ENCODE measurements at regions not wholly inside any gene's neighbourhood (a gene's known extent, or its start where the extent isn't known, plus 50 kb on each side); places are given as distances from the start of the nearest gene placed in this dataset.

DNA sequence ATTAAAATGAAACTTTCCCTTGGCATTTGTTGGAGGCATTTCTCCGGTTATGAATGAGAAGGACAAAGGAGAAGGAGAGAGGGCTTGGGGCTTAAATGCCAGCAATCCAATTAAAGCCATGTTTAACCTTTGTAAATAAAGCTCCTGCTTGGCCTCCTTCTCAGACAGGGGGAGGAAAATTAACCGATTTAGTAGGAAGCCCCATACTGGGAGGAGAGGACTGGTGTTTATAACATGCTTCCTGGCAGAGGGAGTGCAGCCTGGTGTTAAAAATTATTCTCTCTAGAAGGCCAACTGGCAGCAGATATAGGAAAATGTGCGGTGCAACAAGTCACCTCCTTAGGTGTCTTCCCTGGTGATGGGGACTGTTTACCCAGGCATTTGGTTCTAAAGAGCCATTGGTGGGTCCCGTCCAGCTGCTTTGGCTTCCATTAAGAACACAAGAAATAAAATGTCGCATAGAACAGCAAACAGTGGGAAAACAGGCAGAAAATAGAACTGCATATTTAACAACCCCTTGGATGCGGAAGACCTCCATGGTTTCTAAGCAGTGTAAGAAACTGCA, 846.5 kb downstream of the TYW1 start:
- no peaks in the 10 kb centered on the region for H3K36me3 ChIP-seq (ENCODE audit: insufficient read depth, low read length)
- no peak overlapping the region for H3K9ac ChIP-seq (ENCODE audit: low read depth, low read length)
- ATAC-seq (ENCODE audit: insufficient read depth, low read depth): no peak
- H3K79me2 ChIP-seq (ENCODE audit: insufficient read depth, low read length): no peaks in the 10 kb centered on the region
- no peaks in the 10 kb centered on the region for H3K9me3 ChIP-seq (ENCODE audit: insufficient read depth, low read length, severe bottlenecking)
- H3K27me3 ChIP-seq (ENCODE audit: insufficient read depth, low read length, poor library complexity): no peaks in the 10 kb centered on the region
- no peak overlapping the region for H2AFZ ChIP-seq (ENCODE audit: low read depth, low read length)
- H4K20me1 ChIP-seq (ENCODE audit: insufficient read depth, low read length): no peaks in the 10 kb centered on the region
- H3K4me2 ChIP-seq (ENCODE audit: insufficient read depth, low read length): no peak overlapping the region
- no peak overlapping the region for H3K27ac ChIP-seq (ENCODE audit: low read length)
- no peak for TF ChIP-seq EZH2 (IDR thresholded peaks at IDR 0.05; ENCODE audit: borderline replicate concordance, low read depth, low read length, severe bottlenecking)
- TF ChIP-seq, protein P1, sequence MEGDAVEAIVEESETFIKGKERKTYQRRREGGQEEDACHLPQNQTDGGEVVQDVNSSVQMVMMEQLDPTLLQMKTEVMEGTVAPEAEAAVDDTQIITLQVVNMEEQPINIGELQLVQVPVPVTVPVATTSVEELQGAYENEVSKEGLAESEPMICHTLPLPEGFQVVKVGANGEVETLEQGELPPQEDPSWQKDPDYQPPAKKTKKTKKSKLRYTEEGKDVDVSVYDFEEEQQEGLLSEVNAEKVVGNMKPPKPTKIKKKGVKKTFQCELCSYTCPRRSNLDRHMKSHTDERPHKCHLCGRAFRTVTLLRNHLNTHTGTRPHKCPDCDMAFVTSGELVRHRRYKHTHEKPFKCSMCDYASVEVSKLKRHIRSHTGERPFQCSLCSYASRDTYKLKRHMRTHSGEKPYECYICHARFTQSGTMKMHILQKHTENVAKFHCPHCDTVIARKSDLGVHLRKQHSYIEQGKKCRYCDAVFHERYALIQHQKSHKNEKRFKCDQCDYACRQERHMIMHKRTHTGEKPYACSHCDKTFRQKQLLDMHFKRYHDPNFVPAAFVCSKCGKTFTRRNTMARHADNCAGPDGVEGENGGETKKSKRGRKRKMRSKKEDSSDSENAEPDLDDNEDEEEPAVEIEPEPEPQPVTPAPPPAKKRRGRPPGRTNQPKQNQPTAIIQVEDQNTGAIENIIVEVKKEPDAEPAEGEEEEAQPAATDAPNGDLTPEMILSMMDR (IDR thresholded peaks at IDR 0.05; ENCODE audit: borderline replicate concordance, extremely low read depth, low read length, poor library complexity, severe bottlenecking): no peak
- H3K4me1 ChIP-seq (ENCODE audit: insufficient read depth, low read length): no peaks in the 10 kb centered on the region
- H3K4me3 ChIP-seq (ENCODE audit: low read depth in 1 of 2, low read length in 2 of 2): no peak overlapping the region
- no peak for DNase-seq

DNA sequence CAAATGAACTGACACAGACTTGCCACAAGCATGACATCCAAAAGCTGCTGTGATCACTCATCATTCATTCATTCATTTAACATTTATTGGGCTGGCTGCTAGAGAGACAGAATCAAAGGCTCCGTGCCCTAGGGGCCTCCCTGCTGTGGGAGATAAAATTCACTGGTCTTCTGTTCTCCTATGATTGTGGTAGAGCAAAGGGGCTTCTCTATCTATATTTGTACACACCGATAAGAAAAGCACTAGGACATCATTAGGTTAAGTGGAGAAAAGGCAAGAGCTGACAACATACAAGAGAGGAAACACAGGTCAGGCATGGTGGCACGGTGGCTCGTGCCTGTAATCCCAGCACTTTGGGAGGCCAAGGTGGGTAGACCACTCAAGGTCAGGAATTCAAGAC, 847.0 kb downstream of the TYW1 start:
- Histone ChIP-seq H2AFZ (ENCODE audit: low read depth, low read length) (no peak overlapping the region), H3K27me3 (ENCODE audit: insufficient read depth, low read length, poor library complexity) (no peaks in the 10 kb centered on the region), H3K27ac (ENCODE audit: low read length) (no peak overlapping the region), H3K4me1 (ENCODE audit: insufficient read depth, low read length) (no peaks in the 10 kb centered on the region), H3K4me2 (ENCODE audit: insufficient read depth, low read length) (no peak overlapping the region), H3K9ac (ENCODE audit: low read depth, low read length) (no peak overlapping the region), H3K79me2 (ENCODE audit: insufficient read depth, low read length) (no peaks in the 10 kb centered on the region), H4K20me1 (ENCODE audit: insufficient read depth, low read length) (no peaks in the 10 kb centered on the region), H3K9me3 (ENCODE audit: insufficient read depth, low read length, severe bottlenecking) (no peaks in the 10 kb centered on the region), H3K36me3 (ENCODE audit: insufficient read depth, low read length) (no peaks in the 10 kb centered on the region), H3K4me3 (ENCODE audit: low read depth in 1 of 2, low read length in 2 of 2) (no peak overlapping the region)
- no peak for TF ChIP-seq EZH2 (IDR thresholded peaks at IDR 0.05; ENCODE audit: borderline replicate concordance, low read depth, low read length, severe bottlenecking)
- TF ChIP-seq, protein P1 (IDR thresholded peaks at IDR 0.05; ENCODE audit: borderline replicate concordance, extremely low read depth, low read length, poor library complexity, severe bottlenecking): no peak
- ATAC-seq (ENCODE audit: insufficient read depth, low read depth) (no peak), DNase-seq (no peak)

DNA sequence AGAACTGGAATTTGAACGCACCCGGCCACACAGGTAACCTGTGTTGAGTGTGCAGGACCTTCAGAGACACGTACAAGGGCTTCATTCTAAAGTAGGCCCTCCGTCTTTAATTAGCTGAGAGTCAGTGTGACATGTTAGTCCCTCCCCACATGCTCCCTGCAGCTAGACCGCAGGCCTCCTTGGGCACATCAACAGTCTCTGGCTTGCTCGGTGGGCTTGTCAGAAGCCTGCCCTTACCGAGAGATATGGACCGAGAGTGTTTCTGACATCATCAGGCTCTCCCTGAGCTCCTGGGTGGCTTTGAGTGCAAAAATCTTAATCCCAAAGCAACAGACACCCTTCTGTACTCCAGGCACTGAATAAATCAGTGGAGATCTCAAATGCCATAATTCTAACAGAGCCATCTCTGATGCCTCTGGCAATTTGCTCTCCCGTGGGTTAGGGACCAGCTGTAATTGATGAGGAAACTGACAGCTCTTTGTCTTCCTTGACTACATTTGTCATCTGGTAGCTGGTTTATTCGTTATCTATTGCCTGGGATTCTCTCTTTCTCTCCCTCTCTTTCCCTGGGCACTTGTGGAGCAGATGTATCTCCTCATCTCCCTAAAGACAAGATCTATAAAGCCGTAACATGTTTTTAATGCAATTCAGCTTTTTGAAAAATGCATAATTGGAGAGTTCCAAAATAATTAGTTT, 850.6 kb downstream of the TYW1 start:
- Histone ChIP-seq H3K27ac (ENCODE audit: low read length) (no peak overlapping the region), H3K36me3 (ENCODE audit: insufficient read depth, low read length) (no peaks in the 10 kb centered on the region), H3K79me2 (ENCODE audit: insufficient read depth, low read length) (no peaks in the 10 kb centered on the region), H3K9me3 (ENCODE audit: insufficient read depth, low read length, severe bottlenecking) (no peaks in the 10 kb centered on the region), H3K27me3 (ENCODE audit: insufficient read depth, low read length, poor library complexity) (no peaks in the 10 kb centered on the region), H3K9ac (ENCODE audit: low read depth, low read length) (no peak overlapping the region), H3K4me1 (ENCODE audit: insufficient read depth, low read length) (no peaks in the 10 kb centered on the region), H2AFZ (ENCODE audit: low read depth, low read length) (no peak overlapping the region), H3K4me2 (ENCODE audit: insufficient read depth, low read length) (no peak overlapping the region), H3K4me3 (ENCODE audit: low read depth in 1 of 2, low read length in 2 of 2) (no peak overlapping the region), H4K20me1 (ENCODE audit: insufficient read depth, low read length) (no peaks in the 10 kb centered on the region)
- DNase-seq (no peak), ATAC-seq (ENCODE audit: insufficient read depth, low read depth) (no peak)
- no peak for TF ChIP-seq EZH2 (IDR thresholded peaks at IDR 0.05; ENCODE audit: borderline replicate concordance, low read depth, low read length, severe bottlenecking)
- TF ChIP-seq, protein P1 (IDR thresholded peaks at IDR 0.05; ENCODE audit: borderline replicate concordance, extremely low read depth, low read length, poor library complexity, severe bottlenecking): no peak

All from DND-41 (cell line).